NB4 (cell line): ENCODE measurements at regions not wholly inside any gene's neighbourhood (a gene's known extent, or its start where the extent isn't known, plus 50 kb on each side); places are given as distances from the start of the nearest gene placed in this dataset.

Experiments
- DNase-seq: peaks from one replicate; pipeline ENCODE4 v3.0.0; 2010; ENCODE audit warnings: low read depth
- H3K4me3 ChIP-seq: one replicate; pipeline ENCODE4 v1.5.1; 2011; ENCODE audit warnings: mild to moderate bottlenecking, low read depth, low read length, moderate library complexity
- CTCF ChIP-seq: IDR thresholded peaks from one replicate; pipeline ENCODE4 v1.5.1; 2012; ENCODE audit warnings: low read depth, low read length
- MAX ChIP-seq: IDR thresholded peaks from 2 replicates; pipeline ENCODE4 v1.6.1; 2011; ENCODE audit warnings: low read depth, low read length
- MYC ChIP-seq: IDR thresholded peaks from 2 replicates; pipeline ENCODE4 v1.6.1; 2011; ENCODE audit warnings: low read depth, low read length
- POLR2A ChIP-seq: IDR thresholded peaks from 2 replicates; pipeline ENCODE4 v1.6.1; 2011; ENCODE audit warnings: mild to moderate bottlenecking; ENCODE audit not compliant: insufficient read length; ENCODE audit errors: extremely low read depth

DNA sequence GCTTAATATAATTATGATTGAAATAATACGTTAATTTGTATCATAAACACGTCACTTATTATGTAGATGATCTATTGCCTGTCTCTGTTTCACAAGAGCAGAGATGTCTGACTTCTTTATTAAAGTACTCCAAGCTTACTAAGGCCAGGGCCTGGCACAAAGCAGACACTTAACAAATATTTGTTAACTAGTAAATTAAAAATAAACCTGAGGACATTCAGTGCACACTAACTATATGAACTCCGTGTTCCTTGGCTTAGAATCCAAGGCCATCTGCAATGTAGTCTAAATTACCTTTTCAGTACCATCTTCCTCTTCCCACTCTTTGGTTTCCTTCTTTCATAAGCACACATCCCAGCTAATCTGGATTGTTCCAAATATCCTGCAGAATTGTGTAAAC is 210.8 kb upstream of the SOX9 start:
- no peak overlapping the region for H3K4me3 ChIP-seq
- TF ChIP-seq MYC = no peak
- no peak for TF ChIP-seq POLR2A
- TF ChIP-seq CTCF = no peak
- TF ChIP-seq MAX = no peak

DNA sequence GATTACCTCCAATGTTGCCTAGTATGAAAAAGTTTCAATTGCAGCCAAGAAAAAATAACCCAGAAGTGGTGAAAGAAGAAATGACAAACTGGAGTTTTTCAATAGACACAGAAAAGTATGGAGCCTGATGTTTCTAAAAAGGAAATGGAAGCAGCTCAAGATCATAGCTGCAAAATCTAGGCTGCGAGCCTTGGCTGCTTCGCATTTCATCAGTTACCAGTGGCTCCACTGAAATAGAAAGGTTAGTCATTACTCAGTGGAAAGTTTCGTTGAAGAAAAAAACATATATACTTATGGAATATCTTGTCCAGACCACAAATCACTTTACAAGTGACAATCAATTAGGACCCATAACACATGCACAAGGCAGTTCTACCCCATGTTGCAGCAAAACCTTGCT is 206.8 kb upstream of the SOX9 start:
- no peak overlapping the region for H3K4me3 ChIP-seq
- no peak for TF ChIP-seq CTCF
- TF ChIP-seq MYC = no peak
- TF ChIP-seq MAX = no peak
- TF ChIP-seq POLR2A = no peak
- no peak for DNase-seq

More for the DNA sequence above, 210.8 kb upstream of the SOX9 start:
- DNase-seq = no peak

DNA sequence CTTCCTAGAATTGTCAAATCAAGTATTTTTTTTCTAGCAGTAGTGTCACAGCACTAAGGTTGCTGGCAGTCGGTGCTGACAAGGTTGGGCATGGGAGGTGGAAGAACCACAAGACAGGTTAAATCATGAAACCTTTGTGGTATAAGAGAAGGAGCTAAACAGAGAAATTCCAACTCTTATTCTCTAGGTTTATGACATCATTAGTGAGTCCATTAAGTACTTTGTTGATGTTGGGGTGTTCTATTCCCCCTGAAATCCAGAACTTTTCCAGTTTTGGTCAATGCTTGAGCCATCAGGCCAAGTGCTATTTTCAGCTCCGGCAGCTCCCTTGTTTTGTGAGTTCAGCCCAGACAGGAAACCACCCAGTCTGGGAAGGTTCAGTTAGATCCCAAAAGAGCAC is 206.0 kb upstream of the SOX9 start:
- DNase-seq = no peak
- no peak for TF ChIP-seq MYC
- no peak for TF ChIP-seq POLR2A
- TF ChIP-seq MAX = no peak
- no peak for TF ChIP-seq CTCF
- H3K4me3 ChIP-seq = no peak overlapping the region

- no peak for DNase-seq
- no peak overlapping the region for H3K4me3 ChIP-seq
- TF ChIP-seq POLR2A = no peak
- no peak for TF ChIP-seq MYC
- TF ChIP-seq MAX = no peak
- TF ChIP-seq CTCF = no peak
Measured at GRCh38 chr17:71917715-71918114, 203.1 kb upstream of the SOX9 start.

DNA sequence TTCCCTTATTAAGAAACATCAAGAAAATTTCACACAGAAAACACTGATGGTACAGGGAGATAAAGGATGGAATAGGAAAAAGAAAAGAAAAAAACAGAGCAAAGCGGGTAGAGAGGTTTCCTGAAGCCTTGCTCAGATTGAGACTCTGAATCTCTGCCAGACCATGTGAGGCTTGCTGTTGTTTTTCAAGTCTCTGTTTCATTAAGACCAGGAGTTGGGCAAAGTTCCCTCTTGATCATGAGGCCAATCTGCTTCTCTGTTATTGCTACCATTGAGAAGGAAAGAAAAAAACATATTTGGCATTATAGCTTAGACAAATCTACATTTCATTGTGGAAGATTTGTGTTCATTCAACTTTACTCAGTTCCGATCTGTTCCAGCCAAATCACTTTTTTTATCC is 201.6 kb upstream of the SOX9 start:
- no peak for DNase-seq
- H3K4me3 ChIP-seq = no peak overlapping the region
- no peak for TF ChIP-seq POLR2A
- no peak for TF ChIP-seq MYC
- TF ChIP-seq CTCF = no peak
- no peak for TF ChIP-seq MAX

DNA sequence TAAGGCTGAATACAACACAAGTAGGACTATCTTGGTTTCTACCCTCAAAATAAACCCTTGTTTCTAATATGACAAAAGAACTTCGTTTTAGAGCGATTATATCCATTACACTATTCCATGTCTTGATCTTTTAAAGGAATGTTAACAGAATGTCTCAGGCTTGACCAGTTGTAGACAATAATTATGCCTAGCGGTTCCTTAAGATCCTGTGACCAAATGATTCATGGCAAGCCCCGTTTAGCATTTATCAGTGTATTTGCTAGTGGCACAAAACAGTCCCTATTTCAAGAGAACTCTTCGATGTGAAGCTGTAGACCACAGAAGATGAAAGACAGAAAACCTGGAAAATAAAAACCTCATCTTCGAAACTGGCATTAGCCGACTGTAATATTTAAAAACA is 200.9 kb upstream of the SOX9 start:
- no peak for DNase-seq
- TF ChIP-seq CTCF = no peak
- TF ChIP-seq MYC = no peak
- no peak for TF ChIP-seq POLR2A
- TF ChIP-seq MAX = no peak
- no peak overlapping the region for H3K4me3 ChIP-seq
